ENCODE measurements at regions not wholly inside any gene's neighbourhood (a gene's known extent, or its start where the extent isn't known, plus 50 kb on each side); places are given as distances from the start of the nearest gene placed in this dataset.

- no peaks in the 10 kb centered on the region for H3K27me3 ChIP-seq
- H3K36me3 ChIP-seq, result no peaks in the 10 kb centered on the region
- no peak overlapping the region for H3K4me3 ChIP-seq (replicated peaks in 1 of 3)
- intact Hi-C loops (cut with DNase I), result no loop called here
- TF ChIP-seq, protein P1, sequence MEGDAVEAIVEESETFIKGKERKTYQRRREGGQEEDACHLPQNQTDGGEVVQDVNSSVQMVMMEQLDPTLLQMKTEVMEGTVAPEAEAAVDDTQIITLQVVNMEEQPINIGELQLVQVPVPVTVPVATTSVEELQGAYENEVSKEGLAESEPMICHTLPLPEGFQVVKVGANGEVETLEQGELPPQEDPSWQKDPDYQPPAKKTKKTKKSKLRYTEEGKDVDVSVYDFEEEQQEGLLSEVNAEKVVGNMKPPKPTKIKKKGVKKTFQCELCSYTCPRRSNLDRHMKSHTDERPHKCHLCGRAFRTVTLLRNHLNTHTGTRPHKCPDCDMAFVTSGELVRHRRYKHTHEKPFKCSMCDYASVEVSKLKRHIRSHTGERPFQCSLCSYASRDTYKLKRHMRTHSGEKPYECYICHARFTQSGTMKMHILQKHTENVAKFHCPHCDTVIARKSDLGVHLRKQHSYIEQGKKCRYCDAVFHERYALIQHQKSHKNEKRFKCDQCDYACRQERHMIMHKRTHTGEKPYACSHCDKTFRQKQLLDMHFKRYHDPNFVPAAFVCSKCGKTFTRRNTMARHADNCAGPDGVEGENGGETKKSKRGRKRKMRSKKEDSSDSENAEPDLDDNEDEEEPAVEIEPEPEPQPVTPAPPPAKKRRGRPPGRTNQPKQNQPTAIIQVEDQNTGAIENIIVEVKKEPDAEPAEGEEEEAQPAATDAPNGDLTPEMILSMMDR (IDR thresholded peaks at IDR 0.05), result no peak
- no peak for TF ChIP-seq POLR2A (IDR thresholded peaks at IDR 0.05)
- H3K27ac ChIP-seq, result no peak overlapping the region
- no peak for DNase-seq
- no peaks in the 10 kb centered on the region for H3K9me3 ChIP-seq
- 90% methylated on average over 4 of the region's 4 CpGs for WGBS, 2 donors
- H3K4me1 ChIP-seq, result peaks cover 7 to 8% of the 10 kb centered on the region in 2 donors
Measured at GRCh38 chr6:105726902-105727655, 324.2 kb upstream of the PREP start.

DNA sequence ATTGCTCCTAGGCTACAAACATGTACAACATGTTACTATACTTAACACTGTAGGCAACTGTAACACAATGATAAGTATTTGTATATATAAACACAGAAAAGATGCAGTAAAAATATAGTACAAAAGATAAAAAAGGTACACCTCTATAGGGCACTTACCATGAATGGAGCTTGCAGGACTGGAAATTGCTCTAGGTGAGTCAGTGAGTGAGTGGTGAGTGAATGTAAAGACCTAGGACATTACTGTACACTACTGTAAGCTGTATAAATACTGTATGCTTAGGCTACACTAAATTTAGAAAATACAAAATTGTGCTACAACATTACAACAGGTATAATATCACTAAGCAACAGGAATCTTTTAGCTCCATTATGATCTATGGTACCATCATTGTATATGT, 312.0 kb upstream of the PREP start:
- H3K4me1 ChIP-seq, result no peaks in the 10 kb centered on the region
- no peaks in the 10 kb centered on the region for H3K27me3 ChIP-seq
- no peaks in the 10 kb centered on the region for H3K36me3 ChIP-seq
- H3K4me3 ChIP-seq (replicated peaks in 1 of 3), result no peak overlapping the region
- intact Hi-C loops (cut with DNase I), result no loop called here
- H3K9me3 ChIP-seq, result no peaks in the 10 kb centered on the region
- DNase-seq, result no peak
- H3K27ac ChIP-seq, result no peak overlapping the region
- TF ChIP-seq, protein P1 (IDR thresholded peaks at IDR 0.05), result no peak
- TF ChIP-seq POLR2A (IDR thresholded peaks at IDR 0.05), result no peak

DNA sequence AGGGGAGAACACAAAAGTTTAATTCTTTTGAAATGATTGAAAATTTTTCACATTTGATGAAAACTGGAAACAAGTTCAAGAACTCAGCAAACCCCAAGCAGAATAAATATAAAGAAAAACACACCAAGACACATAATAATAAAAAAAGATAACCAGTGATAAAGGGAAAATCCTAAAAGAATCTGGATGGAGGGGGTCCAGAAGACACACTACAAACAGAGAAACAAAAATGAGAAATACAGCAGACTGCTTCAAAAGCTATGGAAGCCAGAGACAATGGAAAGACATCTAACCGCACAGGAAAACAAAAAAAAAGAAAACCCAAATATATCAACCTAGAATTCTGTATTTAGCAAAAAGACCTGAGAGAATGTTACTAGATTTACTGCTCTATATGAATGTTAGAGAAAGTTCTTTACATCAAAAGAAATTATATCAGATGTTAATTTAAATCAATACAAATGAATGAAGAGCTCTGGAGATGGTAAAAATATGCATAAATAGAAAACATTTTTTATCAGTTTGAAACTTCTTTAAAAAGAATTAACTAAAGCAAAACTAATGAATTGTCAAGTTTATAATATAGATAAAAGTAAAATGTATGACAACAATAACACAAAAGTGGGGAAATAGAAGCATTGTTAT, 310.7 kb upstream of the PREP start:
- TF ChIP-seq, protein P1 (IDR thresholded peaks at IDR 0.05), result no peak
- no peak for TF ChIP-seq POLR2A (IDR thresholded peaks at IDR 0.05)
- H3K4me1 ChIP-seq, result no peaks in the 10 kb centered on the region
- DNase-seq, result no peak
- H3K27me3 ChIP-seq, result no peaks in the 10 kb centered on the region
- intact Hi-C loops (cut with DNase I), result no loop called here
- no peaks in the 10 kb centered on the region for H3K36me3 ChIP-seq
- no peaks in the 10 kb centered on the region for H3K9me3 ChIP-seq
- 94 to 97% methylated on average over 1 of the region's 1 CpG for WGBS, 2 donors
- H3K27ac ChIP-seq, result no peak overlapping the region
- no peak overlapping the region for H3K4me3 ChIP-seq (replicated peaks in 1 of 3)

DNA sequence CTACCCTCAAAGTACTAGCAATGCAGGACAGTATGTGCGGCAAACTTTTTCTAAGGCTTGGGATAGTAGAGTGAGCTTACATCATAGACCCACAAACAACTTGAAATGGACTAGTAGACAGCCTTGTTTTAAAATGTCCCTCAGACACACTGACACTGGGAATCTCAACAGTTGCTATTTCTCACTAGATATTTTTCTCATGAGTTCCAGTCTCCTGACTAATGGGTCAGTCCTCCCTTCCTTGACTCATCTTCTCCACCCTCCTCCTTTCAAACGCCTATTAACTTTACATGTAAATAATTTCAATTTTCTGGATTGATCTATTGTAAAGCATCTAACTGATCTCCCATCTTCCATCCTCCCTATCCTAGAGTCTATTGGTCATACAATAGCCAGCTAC, 308.3 kb upstream of the PREP start:
- TF ChIP-seq, protein P1 (IDR thresholded peaks at IDR 0.05), result no peak
- TF ChIP-seq POLR2A (IDR thresholded peaks at IDR 0.05), result no peak
- no peak for DNase-seq
- intact Hi-C loops (cut with DNase I), result no loop called here
- H3K27ac ChIP-seq, result no peak overlapping the region
- WGBS, 2 donors, result 94 to 98% methylated on average over 2 of the region's 2 CpGs
- no peaks in the 10 kb centered on the region for H3K9me3 ChIP-seq
- no peaks in the 10 kb centered on the region for H3K4me1 ChIP-seq
- no peaks in the 10 kb centered on the region for H3K36me3 ChIP-seq
- no peak overlapping the region for H3K4me3 ChIP-seq (replicated peaks in 1 of 3)
- no peaks in the 10 kb centered on the region for H3K27me3 ChIP-seq

GRCh38 chr6:105705608-105706007, 302.7 kb upstream of the PREP start:
- Histone ChIP-seq H3K27me3 (no peaks in the 10 kb centered on the region), H3K27ac (no peak overlapping the region), H3K4me3 (replicated peaks in 1 of 3) (no peak overlapping the region), H3K9me3 (no peaks in the 10 kb centered on the region), H3K36me3 (no peaks in the 10 kb centered on the region), H3K4me1 (no peaks in the 10 kb centered on the region)
- intact Hi-C loops (cut with DNase I), result no loop called here
- no peak for DNase-seq
- 98% methylated on average over 5 of the region's 5 CpGs for WGBS, 2 donors
- TF ChIP-seq, protein P1 (IDR thresholded peaks at IDR 0.05), result no peak
- no peak for TF ChIP-seq POLR2A (IDR thresholded peaks at IDR 0.05)

Measured in thyroid gland (tissue), 4 donors.